Suppressor macrophage treated with lipopolysaccharide for 4 hours (primary cell): ENCODE measurements at regions not wholly inside any gene's neighbourhood (a gene's known extent, or its start where the extent isn't known, plus 50 kb on each side); places are given as distances from the start of the nearest gene placed in this dataset.
"Not testable (repeated sequence)": the region's sequence is repeated elsewhere in the genome, so short reads cannot be mapped to it uniquely, and the experiment has no call there.

Source experiments
- DNase-seq: peaks from one replicate; pipeline ENCODE4 v3.0.0-alpha.2; 2020

DNA sequence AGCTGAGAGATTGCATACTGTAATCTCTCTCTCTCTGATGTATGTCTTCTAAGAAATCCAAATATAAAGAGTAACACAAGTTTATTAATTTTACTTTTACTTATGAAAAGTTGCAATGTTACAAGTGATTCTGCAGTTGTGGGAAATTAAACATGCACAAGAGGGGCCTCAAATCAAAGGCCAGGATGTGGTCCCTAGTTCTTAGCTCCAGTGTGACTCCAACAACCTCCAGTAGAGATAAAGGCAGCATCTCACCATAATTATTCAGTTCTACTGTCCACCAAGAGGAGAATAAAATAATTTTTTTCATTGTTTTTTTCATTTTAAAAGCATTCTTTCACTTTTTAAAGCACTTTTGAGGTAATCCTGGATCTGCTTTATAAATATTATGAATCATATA, 223.3 kb downstream of the RAP2B start:
- DNase-seq = no peak

DNA sequence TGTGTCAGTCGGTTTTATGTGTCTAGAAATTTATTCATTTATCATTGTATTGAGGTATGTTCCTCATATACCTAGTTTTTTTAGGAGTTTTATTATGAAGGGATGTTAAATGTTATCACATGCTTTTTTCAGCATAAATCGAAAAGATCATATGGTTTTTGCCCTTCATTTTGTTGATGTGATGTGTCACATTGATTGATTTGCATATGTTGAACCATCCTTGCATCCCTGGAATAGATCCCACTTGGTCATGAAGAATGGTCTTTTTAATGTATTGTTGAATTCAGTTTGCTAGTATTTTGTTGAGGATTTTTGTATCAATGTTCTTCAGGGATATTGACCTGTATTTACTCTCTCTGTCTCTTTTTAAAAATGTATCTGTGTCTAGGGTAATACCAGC, 230.3 kb downstream of the RAP2B start:
- no peak for DNase-seq

DNA sequence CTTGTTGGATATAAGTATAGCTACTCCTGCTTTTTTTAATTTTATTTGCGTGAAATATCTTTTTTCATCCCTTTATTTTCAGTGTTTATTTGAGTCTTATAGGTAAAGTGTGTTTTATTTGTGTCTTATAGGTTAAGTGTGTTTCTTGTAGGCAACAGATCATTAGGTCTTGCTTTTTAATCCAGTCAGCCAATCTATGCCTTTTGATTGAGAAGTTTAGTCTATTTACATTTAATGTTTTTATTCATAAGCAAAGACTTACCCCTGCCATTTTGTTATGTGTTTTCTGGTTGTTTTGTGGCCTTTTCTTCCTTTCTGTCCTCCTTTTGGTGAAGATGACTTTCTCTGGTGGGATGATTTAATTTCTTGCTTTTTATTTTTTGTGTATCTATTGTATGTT, 232.0 kb downstream of the RAP2B start:
- no peak for DNase-seq

DNA sequence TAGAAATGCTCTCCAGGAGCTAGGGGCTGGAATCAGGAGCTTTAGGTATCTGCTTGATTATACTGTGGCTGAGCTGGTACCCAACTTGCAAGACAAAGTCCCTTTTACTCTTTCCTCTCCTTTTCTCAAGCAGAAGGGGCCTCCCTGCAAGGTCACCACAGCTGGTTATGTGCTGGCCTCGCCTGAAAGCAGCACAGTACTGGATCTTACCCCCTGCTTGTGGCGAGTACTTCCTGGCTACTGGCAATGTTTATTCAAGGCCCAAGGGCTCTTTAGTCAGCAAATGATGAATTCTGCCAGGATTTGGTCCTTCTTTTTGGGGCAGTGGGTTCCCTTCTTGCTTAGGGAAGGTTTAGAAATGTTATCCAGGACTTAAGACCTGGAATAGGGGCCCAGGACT, 234.6 kb downstream of the RAP2B start:
- DNase-seq = no peak

DNA sequence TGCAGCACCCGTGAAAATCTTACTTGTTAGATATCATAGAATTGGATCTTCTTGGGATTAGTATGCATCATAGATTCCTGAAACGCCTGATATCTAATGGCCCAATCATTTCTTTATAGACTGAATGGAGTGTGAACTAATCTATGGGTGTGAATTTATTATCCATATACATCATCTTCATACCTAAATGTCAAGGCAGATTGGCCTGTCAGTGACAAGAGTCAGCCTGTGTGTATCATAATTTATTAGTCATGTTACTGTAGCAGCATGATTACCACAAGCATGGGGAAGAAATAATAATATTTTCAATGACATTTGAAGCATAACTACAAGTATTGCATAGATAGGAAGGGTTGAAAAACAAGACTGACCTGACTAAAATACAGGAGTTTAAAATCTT, 235.8 kb downstream of the RAP2B start:
- peak; percentile 10 for DNase-seq

DNA sequence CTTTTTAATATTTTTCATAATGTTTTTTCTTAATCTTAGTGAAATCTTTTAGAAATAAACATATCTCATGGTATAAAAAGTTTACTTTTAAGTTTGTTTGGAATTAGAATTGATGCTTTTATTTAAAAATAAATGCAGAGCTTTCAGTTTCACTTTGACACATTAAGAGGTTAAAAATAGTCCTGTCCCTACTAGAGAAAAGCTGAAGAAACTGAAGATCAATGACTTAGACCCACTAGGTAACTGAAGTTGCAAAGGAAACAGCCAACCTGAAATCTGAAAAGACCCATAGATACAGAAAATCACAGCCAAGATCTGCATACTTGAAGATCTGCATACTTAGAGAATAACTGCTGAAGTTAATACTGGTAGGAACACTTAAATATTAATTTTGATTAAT, 237.6 kb downstream of the RAP2B start:
- DNase-seq = peak; percentile 44

DNA sequence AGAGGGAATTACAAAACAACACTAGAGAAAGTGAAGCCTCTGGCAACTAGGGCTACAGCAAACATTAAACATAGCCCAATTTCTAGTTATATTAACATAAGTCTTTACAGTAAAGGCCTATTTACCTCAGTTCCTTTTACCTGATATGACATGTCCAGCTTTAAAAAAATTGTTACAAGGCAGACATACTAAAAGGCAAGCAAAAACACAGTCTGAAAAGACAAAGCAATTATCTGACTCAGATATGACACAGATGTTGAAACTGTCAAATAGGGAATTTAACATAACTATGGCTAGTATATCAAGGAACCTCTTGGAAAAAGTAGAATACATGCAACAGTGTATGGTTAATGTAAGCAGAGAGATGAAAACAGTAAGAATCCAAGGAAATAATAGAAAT, 238.6 kb downstream of the RAP2B start:
- DNase-seq = peak; percentile 46

DNA sequence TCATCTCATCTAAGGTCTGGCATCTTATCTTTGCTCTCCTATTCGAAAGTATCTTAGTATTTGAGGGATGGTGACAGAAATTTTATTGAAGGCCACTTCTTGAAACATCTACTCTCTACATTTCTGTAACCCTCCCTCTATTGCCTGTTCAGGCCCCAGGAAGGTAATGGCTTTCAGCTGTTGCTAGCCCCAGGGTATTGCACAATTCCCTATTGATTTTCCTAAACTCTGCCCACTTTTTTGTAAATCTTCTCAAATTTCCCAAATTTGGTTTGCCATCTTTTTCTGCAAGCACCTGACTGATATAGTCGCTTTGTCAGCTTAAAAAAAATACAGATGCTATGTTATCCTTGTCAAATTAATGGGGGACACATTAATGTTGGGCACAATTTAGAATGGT, 242.1 kb downstream of the RAP2B start:
- no peak for DNase-seq

DNA sequence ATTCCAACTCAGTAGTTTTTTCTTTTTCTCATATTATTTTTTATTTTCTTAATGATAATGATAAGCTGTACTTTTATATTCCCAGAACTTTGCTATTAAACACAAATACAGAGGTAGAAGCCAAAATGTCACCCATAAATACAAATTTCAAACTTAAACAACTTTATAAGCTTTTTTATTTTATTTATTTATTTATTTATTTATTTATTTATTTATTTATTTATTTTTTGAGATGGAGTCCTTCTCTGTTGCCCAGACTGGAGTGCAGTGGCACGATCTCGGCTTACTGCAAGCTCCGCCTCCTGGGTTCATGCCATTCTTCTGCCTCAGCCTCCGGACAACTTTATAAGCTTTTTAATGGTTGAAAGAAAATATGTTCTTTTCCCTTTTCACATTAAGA, 243.3 kb downstream of the RAP2B start:
- DNase-seq = not testable (repeated sequence)

DNA sequence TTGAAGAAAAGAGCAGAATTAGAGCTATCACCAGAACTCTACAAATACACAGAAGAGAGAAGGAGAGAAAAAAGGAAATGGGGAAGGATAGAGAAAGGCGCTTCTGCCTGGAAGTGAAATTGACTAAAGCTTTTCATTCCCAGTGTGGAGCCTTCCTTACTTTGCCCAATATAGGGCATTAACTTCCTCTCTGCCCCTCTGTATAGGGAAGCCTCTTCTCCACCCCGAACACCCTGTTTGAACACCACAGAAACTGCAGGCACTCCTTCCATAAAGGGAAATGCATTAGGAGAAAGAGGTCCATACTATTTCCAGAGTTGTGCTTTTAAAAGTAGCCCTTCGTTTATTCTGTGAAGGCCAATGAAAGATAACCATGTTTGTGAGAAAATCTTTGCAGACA, 248.5 kb downstream of the RAP2B start:
- peak; percentile 13 for DNase-seq

DNA sequence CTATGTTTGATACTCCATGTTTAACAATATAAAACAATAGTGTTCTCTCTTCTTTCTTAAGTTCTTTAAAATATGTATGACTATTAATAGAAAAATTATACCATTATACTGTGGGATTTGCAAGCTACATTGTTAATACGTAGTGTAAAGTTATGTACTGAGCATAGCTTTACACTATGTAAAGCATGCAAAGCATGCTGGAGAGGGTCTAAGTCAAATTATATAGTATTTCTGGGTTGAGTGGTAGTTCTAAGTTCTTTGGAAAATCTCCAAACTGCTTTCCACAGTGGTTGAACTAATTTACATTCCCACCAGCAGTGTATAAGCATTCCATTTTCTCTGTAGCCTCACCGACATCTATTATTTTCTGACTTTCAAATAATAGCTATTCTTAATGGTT, 253.0 kb downstream of the RAP2B start:
- DNase-seq = no peak

DNA sequence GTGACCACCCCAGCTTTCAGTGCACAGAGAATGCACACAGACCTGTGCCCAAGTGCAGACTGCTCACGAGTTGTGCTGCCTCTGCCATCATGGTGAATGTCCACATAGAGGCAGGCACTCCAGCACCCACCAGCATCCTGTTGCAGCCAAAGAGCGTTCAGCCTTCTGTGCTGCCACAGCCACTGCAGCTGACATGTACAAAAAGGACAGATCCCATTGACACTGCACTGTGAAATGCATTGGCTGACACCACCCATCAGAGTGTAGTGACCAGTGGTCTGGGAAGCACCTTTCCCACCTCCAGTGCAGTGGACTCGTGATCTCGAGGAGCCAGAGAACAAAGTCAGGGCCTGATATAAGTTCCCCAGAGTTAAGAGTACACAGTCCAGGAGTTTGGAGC, 260.3 kb downstream of the RAP2B start:
- no peak for DNase-seq

DNA sequence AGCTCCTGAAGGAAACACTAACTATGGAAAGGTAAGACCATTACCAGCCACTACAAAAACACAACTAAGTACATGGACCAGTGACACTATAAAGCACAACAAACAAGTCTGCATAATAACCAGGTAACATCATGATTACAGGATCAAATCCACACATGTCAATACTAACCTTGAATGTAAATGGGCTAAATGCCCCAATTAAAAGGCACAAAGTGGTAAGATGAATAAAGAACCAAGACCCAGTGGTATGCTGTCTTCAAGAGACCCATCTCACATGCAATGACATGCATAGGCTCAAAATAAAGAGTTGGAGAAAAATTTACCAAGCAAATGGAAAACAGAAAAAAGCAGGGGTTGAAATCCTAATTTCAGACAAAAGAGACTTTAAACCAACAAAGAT, 261.8 kb downstream of the RAP2B start:
- not testable (repeated sequence) for DNase-seq

DNA sequence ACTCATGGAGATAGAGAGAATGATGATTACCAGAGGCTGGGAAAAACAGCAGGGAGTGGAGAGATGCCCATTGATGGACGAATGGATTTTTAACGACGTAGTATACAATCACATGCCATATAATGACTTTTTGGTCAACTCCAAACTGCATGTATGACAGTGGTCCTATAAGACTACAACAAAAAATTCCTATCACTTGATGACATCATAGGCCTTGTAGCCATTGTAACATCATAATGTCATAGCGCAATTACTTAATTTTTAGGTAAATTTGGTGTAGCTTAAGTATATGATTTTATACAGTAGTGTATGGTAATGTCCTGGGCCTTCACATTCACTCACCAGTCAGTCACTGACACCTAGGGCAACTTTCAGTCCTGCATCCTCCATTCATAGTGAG, 264.3 kb downstream of the RAP2B start:
- DNase-seq = no peak

DNA sequence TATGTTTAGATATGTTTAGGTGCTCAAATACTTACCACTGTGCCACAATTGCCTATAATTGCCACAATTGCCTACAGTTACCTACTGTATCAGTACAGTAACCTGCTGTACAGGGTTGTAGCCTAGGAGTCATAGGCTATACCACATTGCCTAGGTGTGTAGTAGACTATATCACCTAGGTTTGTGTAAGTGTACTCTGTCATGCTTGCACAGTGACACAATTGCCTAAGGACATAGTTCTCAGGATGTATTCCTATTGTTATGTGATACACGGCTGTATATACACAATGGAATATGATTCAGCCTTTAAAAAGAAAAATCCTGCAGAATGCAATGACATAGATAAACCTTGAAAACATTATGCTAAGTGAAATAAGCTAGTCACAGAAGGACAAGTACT, 264.8 kb downstream of the RAP2B start:
- DNase-seq = no peak

DNA sequence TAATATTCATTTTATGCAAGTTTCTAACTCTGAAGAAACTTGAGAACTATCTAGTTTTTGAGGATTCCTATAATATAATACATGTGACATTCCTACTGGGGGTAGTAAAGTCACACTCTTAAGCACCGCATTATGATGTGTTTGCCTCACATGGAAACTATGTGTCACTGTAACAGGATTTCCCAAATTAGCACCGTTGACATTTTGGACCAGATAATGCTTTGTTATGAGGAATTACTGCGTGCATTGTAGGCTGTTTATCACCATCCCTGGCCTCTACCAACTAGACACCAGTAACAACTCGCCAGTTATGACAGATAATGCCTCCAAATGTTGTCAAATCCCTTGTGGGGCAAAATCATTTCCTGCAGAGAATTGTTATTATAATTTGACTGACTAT, 267.8 kb downstream of the RAP2B start:
- peak; percentile 29 for DNase-seq

DNA sequence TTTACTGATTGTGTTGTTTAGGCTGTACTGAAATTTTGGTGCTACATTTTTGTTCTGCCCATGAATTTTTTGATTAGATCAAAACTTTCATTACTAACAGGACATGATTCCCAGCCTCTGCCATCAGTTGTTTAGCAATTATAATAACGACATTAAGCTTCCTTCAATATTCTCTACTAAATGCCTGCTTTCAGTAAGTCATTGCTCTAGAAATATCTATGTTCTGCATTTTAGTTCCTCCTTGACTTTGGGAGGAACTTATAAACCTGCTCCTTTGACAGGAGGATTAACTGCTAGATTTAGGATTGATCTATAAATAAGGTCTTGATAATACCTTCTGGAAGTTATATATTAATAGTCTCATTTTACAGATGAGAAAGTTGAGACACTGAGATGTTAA, 269.1 kb downstream of the RAP2B start:
- DNase-seq = peak; percentile 30

DNA sequence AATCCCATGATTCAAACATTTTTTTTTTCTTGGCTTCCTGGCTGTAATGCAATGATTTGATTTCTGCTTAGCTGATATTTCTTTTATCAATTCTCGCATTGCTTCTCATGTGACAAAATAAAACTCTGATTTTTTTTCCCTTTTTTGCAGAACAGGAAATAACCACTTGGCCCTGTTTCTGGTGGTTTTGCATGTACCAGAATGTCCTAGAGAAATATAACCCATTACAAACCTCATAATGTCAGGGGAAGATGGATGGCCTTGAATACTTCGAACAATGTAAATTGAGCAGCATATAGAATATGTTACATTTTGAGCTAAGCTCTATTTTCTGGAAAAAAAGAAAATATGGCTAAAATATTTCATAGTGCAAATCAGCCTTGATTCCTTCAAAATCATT, 275.6 kb downstream of the RAP2B start:
- peak; percentile 12 for DNase-seq

DNA sequence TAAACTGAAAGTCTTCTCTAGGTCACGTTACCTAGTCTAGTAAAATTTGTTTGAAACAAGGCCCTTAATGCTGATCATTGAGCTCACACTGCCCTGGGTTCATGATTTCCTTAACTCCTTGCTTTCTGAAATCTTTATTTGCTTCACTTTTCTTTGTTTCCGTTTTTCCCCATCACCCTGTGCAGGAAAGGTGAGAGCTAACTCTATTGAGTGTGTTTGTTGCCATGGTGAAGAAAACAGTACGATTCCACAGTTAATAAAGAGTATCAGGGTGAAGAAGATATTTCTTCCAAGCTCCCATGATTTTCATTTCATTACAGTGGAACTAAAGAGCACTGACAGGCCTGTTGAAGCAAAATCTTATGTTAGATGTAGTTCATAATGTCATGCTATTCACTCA, 276.2 kb downstream of the RAP2B start:
- no peak for DNase-seq

DNA sequence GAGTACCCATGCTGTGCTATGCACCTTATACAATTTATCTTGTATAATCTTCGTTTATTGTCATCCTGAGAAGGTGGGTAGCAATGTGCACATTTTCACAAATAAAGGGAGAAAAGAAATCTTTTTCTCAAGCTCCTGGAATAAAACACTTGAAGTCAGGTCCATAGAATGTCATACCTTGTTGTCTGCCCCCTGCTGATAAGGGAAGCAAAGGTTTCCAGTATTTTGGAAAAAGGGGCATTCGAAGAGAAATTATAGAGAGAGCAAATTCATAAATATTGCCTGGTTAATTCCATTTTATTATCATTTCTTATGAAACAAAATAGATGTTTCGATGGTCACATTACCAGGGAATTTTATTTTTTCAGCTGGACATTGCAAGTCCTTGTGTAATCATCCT, 277.8 kb downstream of the RAP2B start:
- DNase-seq = no peak

DNA sequence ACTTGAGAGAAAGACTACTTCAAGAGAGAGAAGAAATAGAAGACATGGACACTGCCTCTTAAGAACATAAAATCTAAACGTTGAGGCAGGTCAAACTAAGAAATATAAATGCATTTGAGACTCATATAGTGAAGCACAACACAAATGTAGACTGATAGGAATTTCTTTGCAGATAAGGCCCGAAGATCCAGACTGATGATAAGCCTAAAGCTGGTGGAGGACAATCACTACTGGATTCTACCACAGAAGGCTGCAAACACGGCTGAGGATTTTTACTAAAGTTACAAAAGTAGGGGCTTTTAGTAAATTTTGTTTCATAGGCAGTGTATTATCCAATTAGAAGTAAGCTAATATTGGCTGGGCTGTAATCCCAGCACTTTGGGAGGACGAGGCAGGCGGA, 278.3 kb downstream of the RAP2B start:
- no peak for DNase-seq

DNA sequence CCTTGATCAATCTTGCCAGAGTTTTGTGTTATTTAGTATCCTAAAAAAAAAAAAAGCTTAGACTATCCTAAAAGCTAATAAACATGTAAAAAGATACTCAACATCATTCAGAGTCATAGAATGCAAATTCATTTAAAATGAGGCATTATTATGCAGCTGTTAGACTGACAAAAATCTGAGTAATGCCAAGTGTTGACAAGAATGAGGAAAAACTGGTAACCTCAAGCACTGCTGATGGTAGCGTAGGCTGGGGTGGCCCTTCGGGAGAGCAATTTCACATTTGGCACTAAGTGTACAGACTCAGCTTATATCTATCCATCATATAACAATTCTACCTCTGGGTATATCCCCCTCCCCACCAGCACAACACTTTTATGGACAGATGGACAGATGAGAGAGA, 280.4 kb downstream of the RAP2B start:
- DNase-seq = no peak

DNA sequence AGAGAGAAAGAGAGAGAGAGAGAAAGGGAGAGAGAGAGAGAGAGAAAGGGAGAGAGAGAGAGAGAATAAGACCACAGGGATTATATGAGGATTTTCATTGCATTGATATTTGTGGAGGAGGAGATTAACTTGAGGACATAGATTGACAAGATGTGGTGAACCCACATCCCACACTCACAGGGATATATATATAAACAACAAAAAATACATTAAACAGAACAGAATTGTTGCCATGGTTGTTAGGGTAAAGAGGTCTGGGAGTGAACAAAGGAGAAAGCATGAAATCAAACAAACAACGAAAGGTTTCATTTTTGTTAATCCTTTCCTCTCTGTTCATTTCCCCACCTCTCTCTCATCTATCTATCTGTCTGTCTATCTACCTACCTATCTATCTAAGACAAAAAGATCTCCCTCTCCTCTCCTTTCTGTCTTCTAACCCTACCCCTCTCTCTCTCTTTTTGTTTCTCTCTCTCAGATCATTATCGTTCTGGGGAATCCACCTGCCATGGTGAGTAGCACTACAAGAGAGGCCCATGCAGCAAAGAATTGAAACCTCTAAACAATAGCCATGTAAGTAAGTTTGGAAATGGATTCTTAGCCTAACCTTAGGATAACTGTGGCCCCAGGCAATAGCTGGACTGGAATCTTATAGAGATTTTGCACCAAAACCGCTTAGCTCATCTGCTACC, 280.9 kb downstream of the RAP2B start:
- DNase-seq = no peak

DNA sequence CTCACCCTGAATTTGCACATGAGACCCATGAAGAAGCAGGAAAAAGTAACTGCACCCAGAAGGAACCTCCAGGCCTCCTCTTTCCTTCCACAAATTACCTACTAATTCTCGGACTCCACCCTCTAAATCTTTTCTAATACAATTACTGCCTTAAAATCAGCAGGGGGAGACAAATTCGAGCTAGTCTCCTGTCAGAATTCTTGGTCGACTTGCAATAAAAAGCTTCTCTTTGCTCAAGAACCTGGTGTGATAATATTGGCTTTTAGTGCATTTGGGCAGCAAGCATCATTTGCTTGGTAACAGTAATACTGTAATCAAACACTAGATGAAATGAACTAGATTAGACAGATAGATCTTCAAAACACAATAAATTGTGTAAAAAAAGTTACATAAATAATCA, 281.9 kb downstream of the RAP2B start:
- DNase-seq = peak; percentile 5

DNA sequence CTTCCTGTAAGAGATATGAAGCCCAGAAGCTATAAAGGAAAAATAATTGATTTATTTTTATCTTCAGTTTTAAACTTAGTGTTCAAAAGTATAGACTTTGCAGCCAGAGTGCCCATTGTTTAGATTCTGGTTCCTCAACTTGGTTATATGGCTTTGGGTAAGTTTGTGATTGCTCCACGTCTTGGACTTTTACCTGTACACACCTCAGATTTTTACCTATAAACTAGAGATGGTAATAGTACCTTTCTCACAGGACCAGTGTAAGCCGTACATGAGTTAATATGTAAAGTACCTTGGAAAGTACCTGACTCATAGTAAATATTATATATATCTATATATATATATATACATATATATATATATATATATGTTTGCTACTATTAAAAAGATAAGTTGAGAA, 283.8 kb downstream of the RAP2B start:
- no peak for DNase-seq
